Activated effector memory CD4-positive, alpha-beta T cell treated with Interleukin-2 at 50 U/mL for 16 hours (primary cell): ENCODE measurements at regions not wholly inside any gene's neighbourhood (a gene's known extent, or its start where the extent isn't known, plus 50 kb on each side); places are given as distances from the start of the nearest gene placed in this dataset.

ENCODE experiments used
- DNase-seq: peaks from one replicate; pipeline ENCODE4 v3.0.0-alpha.2; 2020

DNA sequence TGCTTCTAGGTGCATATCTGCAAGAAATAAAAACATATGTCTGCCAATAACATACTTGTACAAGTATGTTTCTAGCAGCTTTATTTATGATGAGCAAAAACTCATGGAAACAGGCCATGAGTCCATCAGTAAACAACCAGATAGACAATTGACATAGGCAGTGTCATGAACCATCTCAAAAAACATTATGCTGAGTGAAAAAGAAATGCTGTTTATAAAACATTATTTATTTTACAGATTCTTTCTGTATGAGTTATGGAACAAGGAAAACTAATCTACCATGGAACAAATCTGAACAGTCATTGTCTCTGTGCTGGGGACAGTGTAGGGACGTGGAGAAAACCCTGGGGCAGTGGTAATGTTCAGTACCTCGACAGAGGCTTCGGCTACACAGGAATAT is 283.9 kb downstream of the UQCRFS1 start:
- DNase-seq, result no peak

DNA sequence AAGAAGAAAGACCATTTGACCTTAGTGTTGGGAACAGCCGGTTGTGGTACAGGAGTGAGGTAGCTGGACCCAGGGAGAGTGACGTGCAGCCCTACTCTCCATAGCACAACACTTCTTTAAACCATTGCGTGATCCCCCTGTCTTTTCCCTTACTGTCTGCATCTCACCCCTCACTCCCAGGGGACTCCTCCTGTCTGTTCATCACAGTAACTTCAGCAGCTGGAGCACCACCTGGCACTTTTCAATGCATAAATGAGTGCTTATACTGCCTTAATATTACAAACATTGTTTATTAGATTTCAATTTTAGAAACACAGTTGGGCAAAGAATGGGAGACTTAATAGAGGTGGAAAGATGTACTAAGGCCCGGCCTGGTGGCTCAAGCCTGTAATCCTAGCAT is 285.5 kb downstream of the UQCRFS1 start:
- no peak for DNase-seq

DNA sequence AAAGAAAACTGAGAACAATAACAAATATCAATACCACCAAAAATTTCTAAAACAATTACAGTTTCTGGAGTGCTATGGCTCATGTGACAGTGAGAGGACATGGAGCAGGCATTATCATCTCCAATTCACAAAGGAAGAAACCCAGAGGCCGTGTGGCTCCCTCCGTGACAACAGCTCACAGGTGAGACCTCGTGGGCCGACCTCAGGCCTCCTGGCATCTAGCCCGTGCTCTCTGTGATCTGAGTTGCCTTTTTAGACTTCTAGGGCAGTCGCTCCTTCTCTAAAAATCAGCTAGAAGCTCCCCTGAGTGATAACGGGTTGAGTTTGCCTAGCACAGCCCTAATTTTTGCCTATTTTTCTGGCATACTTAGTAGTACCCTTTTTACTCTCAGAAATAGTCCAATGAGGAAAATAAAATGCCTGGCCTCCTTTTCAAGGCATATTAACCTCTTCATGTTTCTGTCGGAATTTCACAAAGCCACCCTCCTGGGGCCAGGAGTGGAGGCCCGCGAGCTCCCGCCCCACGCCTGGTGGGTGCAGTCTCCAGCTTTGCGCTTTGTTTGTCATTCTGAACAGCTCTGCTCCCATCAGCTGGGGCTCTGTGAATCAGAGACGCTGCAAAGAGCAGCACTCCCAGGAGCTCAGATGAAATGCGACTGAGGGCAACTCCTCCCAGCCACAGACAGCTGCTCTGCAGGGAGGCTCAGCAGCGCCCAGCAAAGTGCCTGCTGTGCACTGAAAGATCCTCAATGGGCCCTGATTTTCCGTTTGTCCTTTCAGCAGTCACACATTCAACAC is 292.5 kb downstream of the UQCRFS1 start:
- no peak for DNase-seq

DNA sequence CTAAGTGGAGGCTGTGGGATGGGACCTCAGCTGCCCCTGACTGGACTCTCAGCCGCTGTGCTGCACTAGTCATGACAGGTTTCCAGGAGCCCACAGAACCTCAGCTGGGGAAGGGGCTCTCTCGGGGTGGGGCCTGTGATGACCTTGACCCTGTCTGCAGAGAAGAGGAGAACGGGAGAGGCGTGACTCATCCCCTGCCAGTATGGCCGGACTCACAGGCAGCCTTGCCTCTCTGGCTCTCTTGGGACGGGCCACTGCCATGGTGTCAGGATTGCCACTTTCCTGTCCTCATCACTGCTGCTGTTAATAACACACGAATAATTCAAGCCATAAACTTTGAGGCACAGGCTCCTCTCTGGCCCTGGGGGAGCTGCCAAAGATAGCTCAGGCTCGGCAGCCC is 295.3 kb downstream of the UQCRFS1 start:
- DNase-seq, result no peak

DNA sequence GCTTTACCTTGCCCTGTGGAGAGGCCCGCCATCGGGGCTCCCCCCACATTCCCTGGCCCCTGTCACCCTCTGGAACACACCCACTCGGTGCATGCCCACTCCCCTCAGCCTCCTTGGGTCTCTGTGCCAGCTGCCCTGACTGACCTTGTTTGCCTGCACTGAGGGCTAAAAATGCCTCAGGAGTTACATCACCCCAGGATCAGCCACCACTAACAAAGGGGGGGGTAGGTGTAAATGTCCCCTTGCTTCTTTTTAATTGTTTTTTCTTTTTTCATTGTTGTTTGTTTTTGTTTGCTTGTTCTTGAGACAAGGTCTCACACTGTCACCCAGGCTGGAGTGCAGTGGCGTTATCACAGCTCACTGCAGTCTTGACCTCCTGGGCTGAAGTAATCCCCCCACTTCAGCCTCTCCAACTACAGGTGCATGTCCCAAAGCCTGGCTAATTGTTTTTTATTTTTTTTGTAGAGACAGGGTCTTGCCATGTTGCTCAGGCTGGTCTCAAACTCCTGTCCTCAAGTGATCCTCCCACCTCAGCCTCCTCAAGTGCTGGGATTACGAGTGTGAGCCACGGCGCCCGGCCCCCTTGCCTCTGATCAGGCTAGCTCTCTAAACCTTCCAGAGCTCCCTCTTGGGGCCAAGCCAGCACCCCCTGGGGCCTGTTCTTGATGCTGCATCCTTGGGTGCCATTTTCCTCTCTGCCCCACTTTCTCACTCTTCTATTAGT is 297.1 kb downstream of the UQCRFS1 start:
- no peak for DNase-seq

DNA sequence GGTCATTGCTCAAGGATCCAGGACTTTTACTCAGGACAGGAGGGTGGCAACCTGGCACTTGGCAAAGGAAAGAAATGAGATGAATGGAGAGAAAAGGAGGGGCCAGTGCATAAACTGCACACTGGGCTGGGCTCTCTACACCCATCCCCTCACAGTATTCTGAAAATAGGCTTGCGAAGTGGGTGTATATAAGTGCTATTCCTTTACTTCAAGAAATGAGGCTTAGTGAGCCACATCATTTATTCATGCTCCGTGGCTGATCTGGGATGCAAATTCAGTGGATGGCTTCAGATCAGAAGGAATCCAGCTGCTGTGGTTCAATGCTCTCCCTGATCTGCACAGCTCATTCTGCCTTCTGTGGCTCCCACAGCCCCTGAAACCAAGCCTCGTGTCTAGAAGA is 297.7 kb downstream of the UQCRFS1 start:
- no peak for DNase-seq

DNA sequence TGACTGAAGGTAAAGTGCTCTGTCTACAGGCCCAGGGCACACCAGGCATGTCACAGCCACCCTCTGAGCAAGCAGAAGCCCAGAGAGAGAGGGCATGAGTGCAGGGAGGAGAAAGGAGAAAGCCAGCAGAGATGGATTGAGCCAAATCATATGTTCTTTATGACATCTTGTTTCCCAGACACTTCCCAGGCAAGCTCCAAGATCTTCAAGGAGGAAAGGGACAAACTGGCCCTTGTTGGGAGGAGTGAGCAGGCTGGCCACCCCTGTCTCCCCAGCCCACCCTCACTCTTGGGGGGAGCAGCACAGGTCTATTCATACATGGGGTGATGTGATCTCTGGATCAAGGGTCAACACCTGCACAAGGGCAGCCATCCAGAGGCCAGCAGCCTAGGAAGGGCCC is 298.8 kb downstream of the UQCRFS1 start:
- DNase-seq, result no peak

DNA sequence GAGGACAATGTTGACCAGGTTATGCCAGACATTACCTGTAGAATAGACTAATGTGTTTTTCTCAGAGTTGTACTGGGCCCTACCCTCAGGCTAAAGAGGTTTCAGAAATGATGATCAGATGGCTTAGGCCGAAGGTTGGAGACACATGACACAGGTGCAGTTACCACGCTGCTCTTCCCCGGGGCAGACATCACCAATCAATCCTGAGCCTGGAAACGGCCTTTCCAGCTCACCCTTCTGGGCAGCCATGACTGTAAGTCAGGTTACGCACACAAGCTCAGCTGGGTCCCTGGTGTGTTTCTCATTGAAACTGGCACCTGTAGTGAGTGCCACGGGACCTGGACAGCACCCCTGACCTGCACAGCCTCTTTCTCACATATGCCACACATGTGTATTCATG is 299.3 kb downstream of the UQCRFS1 start:
- DNase-seq, result no peak

DNA sequence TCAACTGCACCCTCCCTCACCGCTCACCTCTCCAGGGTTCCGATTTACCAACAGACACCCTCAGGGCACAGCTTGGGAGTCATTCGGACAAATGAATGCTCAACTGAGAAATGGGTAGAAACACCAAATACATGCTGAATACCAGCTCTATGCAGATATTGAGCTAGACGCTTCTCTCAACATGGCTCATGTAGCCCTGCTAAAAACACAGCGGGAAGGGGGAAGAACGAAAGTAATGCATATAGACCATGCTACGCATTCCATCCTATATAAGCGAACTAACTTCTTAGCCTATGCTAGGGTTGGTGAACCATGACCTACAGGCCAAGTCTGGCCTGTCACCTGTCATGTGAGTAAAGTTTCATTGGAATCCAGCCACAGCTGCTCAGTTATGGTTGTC is 304.0 kb downstream of the UQCRFS1 start:
- DNase-seq, result no peak

DNA sequence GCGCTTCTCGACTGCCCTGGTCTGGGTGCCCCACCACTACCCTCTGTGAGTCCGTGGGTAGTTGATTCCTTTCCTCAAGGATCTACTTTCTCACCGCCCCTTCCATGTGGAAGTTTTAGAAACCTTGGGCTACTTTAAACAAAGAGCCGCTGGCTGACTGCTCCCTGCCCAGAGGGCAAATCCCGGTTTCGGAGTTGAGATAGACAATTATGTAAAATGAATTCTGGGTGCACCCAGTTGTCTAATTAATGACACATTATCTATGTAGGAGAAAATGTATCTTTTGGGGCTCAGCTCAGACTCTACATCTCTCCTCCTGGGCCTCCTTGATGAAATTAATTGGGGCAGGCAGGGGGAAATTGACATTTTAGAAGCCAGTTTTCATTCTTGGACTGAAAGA is 305.4 kb downstream of the UQCRFS1 start:
- DNase-seq, result no peak

DNA sequence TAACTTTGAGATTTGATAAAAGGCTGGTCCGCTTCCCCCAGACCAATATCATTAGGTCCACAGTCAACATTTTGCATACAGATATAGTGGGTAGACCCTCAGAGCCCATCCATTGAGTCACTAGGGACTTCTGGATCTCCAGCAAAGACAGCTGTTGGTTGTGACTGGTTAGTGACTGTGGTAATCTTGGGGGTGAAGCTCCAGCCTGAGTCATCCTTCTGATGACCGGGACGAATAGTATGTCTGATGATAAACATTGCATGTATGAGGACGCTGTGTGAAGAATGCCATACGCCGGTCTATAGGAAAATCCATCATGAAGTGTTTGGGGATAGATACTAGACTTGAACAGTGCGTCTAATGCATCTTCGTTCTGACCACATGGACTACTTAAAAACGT is 307.0 kb downstream of the UQCRFS1 start:
- DNase-seq, result no peak

DNA sequence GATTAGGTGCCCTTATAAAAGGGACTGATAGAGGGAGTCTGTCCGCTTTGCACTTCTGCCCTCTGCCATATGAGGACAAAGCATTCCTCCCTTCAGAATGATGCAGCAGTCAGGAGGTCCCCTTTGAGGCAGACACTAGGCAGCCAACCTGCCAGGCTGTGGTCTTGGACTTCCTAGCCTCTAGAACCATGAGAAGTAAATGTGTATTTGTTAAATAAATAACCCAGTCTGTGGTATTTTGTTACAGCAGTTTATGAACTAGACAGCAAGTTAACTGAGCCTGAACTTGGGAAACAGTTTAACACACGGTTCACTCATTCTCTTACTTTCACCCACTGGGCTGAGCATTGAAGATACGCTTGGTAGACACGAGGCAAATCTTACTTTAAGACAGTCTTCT is 313.2 kb downstream of the UQCRFS1 start:
- no peak for DNase-seq

DNA sequence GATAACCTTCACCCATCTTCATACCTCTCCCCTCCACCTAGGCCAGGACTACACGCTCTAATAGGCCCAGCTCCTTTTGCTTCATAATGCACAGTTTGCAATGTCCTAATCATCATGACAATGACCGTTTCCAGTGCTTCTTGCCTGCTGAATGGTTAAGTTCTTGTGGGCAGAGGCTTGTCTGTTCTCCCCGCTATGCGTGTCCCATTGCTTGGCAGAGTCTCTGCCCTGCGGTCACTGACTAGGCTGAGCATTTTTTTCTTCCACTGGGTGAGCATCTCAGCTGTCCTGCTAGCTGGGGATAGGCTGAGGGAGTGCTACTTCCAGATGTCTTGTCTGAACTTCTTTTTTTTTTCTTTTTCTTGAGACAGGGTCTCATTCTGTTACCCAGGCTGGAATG is 314.7 kb downstream of the UQCRFS1 start:
- DNase-seq, result no peak

DNA sequence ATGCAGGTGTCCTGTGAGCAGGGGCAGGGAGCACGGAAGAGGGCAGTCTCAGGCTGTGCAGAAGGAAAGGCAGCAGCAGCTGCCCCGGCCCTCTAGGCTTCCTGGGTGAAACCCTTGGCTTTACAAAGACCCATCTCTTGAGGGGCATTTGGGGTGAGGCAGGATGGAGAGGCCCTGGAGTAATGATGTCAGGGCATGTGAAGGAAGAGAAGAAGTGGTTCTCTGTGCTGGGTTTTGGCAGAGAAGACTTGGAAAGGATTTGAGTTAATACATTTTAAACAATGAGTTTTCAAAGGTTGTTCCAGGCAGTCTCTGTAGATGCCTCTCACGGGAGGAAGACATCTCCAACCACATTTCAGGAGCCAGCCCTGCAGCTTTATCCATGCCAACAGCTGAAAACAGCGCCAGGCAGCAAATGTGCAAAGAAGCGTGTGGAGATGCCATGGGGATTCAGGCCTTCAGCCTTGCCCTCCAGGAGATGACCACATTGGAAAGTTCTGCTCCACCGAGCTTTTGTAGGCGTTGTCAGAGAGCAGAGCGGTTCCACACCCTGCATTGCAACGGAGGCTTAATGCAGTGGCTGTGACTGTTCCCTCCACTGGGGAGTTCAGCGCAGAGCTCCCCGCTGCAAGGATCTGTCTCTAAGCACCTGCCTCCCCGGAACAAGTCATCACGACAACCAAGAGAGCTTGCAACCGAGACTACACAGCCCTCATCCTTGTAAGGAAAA is 322.8 kb downstream of the UQCRFS1 start:
- DNase-seq, result no peak

DNA sequence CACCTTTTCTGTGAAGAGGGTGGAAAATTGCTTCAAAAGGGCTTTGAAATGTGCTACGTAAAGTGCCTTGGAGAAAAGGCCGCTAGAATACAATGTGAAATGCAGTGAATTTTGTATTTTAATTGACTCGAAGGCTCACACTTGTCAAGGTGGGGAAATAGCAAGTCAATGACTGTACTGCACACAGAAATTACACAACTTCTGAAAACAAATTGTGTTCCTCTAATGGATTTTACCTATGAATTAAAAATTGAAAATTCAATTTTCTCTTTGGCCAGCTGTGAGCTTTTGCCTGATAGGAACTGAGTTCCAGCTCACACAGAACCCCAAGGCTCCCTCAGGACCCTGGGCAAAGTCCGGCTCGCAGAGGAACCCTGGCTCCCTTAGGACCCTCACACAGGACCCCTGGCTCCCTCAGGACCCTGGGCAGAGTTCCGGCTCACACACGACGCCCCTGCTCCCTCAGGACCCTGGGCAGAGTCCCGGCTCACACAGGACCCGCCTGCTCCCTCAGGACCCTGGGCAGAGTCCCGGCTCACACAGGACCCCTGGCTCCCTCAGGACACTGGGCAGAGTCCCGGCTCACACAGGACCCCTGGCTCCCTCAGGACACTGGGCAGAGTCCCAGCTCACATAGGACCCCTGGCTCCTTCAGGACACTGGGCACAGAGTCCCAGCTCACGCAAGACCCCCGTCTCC is 324.9 kb downstream of the UQCRFS1 start:
- no peak for DNase-seq

DNA sequence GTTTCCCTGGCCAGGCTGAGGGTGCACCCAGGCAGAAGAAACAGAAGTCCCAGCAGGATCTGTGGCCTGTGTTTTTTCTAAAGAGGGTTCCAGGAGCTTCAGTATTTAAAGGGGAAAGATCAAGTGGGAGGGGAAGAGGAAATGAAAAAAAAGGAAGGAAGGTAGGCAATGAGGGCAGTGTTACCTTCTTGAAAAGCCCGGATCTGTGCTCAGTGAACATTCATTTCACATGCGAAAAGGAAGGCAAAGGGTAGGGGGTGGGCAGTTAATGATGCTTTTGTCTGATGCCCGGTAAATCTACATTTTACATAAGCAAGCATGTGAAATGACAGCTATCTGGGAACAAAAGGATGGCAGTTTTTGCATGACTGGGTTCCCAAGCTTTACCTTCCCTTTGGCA is 326.2 kb downstream of the UQCRFS1 start:
- no peak for DNase-seq

DNA sequence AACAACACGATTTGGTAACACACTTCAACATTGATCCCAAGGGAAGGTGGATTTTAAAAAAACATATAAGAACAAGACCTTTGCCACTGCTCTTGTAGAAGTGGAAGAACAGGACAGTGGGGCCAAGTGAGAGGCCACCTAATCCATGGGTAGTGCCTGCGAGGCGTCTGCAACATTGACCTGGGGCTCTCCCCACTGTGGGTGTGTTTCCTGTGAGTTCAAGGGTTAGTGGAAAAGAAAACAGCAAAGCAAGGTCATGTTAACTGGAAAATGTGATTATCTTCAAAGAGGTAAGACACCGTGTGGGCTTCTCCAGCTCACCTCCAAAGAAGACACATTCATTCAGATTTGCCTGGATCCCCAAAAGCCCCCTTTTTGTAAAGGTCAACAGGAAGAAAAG is 327.0 kb downstream of the UQCRFS1 start:
- DNase-seq, result no peak

DNA sequence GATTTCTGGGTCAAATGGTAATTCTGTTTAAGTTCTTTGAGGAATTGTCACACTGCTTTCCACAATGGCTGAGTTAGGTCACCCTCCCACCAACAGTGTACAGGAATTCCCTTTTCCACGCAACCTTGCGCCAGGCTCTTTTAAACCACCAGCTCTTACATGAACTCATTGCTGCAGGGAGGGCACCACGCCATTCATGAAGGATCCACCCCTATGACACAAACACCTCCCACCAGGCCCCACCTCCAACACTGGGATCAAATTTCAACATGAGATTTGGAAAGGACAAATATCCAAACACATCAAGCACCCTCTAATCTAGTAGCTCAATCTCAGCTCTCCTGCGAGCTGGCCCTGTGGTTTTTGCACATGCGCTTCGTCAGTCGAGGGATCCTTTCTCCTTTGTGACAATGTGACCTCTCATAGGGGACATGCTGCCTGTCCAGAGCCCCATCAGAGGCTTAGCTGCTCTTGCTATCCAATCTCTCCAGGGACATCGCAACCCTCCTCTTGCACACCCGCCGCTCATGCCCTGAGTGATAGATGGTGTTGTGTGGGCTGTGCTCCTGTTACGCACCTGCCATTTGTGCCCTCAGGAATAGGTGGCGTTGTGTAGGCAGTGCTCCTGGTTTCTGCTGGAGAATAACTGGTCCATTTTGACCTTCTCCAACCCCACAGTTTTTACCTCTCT is 328.0 kb downstream of the UQCRFS1 start:
- no peak for DNase-seq

DNA sequence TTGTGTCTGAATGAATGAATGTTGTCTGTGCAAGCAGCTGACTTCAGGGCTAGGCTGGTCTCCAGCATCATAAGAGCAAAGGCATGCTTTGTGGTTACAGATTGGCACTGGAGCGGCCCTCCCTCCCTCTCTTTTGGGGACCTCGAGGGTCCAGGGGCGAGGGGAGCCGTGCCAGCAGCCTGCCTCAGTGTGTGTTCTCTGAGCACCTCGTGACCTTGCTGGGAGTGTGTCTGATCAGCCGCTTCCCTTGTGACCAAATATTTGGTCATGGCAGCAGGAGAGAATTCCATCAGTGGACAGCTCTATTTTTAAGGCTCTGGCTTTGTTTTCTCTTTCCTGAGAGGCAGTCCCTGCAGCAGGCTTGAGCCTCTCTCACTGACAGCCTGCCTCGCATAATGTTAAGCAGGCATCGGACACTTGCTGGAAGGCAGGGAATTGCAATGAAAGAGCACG is 329.7 kb downstream of the UQCRFS1 start:
- no peak for DNase-seq

DNA sequence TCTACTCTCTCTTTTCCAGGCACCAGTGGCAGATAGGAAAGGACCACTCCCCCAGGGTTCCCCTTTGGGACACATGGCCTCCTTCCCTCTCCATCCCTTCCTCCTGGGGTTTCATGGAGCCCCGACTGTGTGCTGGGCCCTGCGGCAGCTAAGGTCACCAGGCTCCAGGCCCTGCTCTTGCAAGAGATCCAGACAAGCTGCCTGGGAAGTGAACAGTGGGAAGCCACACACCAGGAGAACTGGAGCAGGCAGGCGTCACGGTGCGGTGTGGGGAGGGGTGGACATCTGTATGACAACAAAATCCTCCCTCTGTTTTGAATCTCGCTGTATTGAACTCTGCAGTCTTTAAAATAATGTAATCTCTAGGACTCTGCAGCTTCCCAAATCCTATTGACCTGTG is 330.1 kb downstream of the UQCRFS1 start:
- DNase-seq, result no peak

DNA sequence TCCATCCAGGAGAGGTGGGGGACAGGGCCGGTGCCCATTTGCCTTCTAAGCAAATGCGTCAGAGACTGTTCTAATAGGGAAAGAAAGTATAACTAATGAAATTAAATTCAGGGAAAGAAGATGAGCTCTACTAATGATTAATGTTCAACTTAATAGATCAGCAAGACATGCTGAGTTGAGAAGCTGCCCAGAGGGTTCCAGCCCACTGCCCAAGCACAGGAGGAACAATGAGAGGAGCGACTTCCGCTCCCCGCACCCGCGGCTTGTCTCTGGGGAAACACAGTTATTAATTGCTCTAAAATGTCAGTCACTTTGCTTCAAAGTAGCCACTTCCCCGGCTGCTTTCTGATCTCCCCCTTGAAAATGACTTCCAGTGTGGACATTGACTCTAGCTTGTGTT is 331.3 kb downstream of the UQCRFS1 start:
- no peak for DNase-seq

DNA sequence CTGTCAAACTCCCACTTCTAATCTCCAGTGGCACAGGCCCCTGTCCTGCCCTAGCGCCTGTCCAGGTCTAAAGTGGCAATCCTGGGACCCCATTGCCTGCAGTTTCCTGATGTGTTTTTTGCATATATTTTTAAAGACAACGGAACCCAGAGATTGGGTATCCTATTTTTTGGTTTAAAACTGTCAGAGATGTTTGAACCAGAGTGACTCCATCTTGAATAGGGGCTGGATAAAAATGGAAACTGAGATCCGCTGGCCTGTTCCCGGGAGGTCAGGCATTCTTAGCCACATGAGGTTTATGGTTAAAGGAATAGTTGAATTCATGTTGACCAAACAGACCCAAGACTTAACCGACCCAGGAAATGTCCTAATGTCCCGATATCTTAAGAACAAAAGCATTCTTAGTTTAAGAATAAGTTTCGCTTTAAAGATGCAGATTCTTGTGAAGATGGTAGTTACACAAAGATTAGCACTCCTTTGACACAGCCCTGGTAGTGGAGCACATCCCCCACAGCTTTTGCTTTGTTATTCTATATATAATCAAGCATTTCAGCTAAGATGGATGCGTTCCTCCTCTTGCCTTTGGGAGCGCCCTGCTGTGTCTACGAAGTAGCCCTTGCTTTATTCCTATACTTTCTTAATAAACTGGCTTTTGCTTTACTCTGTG is 332.1 kb downstream of the UQCRFS1 start:
- DNase-seq, result no peak
